Memory B cell (primary cell): ENCODE measurements at regions not wholly inside any gene's neighbourhood (a gene's known extent, or its start where the extent isn't known, plus 50 kb on each side); places are given as distances from the start of the nearest gene placed in this dataset.

Source experiments
- ATAC-seq: fragments of 150-1000 bp; cut with Tn5 transposase; 2 replicates; pipeline ENCODE4 v1.10.0; 2021; ENCODE audit warnings: low read depth, mild to moderate bottlenecking, moderate library complexity
- DNase-seq, 2 donors: peaks; one replicate each; pipeline ENCODE4 v3.0.0; 2022; ENCODE audit warnings: low spot score in 2 of 2
- H3K27ac Mint-ChIP-seq: one replicate; pipeline ENCODE4 v1.8.0; 2022; ENCODE audit warnings: mild to moderate bottlenecking, moderate library complexity, mixed read lengths
- H3K27me3 Mint-ChIP-seq: one replicate; pipeline ENCODE4 v1.8.0; 2022; ENCODE audit warnings: mixed read lengths
- H3K36me3 Mint-ChIP-seq: one replicate; pipeline ENCODE4 v1.8.0; 2022; ENCODE audit warnings: mild to moderate bottlenecking, mixed read lengths
- H3K4me1 Mint-ChIP-seq: one replicate; pipeline ENCODE4 v1.8.0; 2022; ENCODE audit warnings: mixed read lengths
- H3K4me3 Mint-ChIP-seq: one replicate; pipeline ENCODE4 v1.8.0; 2022; ENCODE audit warnings: mild to moderate bottlenecking, moderate library complexity, mixed read lengths
- H3K9me3 Mint-ChIP-seq: one replicate; pipeline ENCODE4 v1.8.0; 2022; ENCODE audit warnings: mixed read lengths

DNA sequence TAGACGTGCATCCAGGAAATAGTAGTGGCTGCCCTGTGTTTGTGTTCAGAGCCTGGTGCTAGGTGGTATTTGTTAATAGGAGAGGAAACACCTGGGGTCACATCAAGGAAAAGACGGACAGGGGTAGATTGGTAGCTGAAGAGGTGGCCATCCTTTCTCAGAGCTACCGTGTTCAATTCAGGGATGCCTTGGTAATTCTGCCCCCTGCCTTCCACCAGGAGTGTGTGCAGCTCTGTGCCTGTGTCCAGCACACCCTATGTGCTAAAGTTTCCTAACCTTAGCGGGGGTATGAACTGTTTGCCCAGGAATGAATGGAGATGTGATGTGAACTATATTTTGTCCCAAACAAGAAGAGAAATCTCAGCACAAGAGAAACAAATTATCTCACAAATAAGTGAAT is 174.1 kb upstream of the MPHOSPH6 start:
- DNase-seq (no peak), ATAC-seq (no peak)
- Mint-ChIP-seq H3K4me3 (no peak overlapping the region), H3K27me3 (peaks cover 17% of the 10 kb centered on the region), H3K36me3 (no peaks in the 10 kb centered on the region), H3K9me3 (peaks cover under 1% of the 10 kb centered on the region), H3K27ac (no peak overlapping the region), H3K4me1 (no peaks in the 10 kb centered on the region)

DNA sequence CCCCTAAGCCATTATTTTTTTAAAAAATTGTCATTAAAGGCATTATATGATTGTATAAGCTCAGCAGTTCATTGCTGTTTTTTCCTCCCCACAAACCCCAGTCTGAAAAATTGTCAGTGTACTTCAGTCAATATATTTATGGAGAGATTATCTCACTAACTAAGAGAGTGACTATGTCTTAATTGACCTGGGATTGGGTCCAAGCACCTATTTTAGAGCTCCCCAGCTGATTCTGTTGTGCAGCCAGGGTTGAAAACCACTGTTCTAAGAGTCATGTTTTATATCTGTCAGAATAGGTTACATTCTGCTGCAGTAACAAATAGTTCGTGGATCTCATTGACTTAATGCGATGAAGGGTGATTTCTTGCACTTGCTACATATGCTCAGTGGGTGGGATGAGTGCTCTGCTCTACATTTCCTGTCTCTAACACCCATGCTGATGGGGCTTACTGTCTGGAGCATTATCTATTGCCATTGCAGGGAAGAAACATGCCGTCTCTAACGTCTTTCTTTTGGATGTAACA is 171.2 kb upstream of the MPHOSPH6 start:
- DNase-seq (no peak), ATAC-seq (no peak)
- Mint-ChIP-seq H3K4me1 (no peaks in the 10 kb centered on the region), H3K4me3 (no peak overlapping the region), H3K36me3 (no peaks in the 10 kb centered on the region), H3K9me3 (no peaks in the 10 kb centered on the region), H3K27ac (no peak overlapping the region), H3K27me3 (peaks cover 18% of the 10 kb centered on the region)

DNA sequence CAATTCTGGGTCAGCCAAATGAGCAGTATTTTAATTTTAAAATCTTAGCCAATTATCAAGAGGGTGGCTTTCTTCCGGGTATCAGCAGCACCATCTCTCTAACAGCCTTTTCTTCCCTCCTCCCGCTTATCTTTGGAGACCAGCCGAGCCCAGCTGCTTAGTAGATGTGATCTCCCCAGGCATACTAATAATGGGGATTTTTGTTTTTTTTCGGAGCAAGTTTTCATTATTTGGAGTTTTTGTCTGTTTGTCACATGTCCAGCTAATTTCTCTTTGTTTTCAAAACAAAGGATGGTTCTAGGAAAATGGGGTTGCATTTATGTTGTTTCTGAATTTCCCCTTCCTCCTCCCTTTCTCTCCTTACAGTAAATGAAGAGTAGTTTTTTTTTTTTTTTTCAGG is 170.5 kb upstream of the MPHOSPH6 start:
- DNase-seq (no peak), ATAC-seq (no peak)
- H3K27ac Mint-ChIP-seq, result no peak overlapping the region
- H3K4me1 Mint-ChIP-seq, result no peaks in the 10 kb centered on the region
- no peaks in the 10 kb centered on the region for H3K9me3 Mint-ChIP-seq
- peaks cover 18% of the 10 kb centered on the region for H3K27me3 Mint-ChIP-seq
- no peak overlapping the region for H3K4me3 Mint-ChIP-seq
- H3K36me3 Mint-ChIP-seq, result no peaks in the 10 kb centered on the region

DNA sequence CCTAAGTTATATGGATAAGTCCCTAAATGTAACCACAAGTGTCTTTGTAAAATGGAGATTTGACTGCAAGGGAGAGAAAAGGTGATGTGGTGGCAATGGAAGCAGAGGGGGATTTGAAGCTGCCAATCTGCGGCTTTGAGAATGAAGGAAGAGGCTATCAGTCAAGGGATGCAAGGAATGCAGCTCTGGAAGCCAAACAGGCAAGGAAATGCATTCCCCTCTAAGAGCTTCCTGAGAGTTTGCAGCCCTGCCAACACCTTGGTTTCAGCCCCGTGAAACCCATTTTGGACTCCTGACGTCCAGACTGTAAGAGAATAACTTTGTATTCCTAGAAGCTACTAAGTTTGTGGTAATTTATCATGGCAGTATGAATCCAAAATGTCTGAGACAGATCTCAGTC is 167.3 kb upstream of the MPHOSPH6 start:
- H3K27ac Mint-ChIP-seq, result no peak overlapping the region
- no peaks in the 10 kb centered on the region for H3K9me3 Mint-ChIP-seq
- peaks cover 12% of the 10 kb centered on the region for H3K27me3 Mint-ChIP-seq
- ATAC-seq, result no peak
- DNase-seq, result no peak
- no peaks in the 10 kb centered on the region for H3K36me3 Mint-ChIP-seq
- no peak overlapping the region for H3K4me3 Mint-ChIP-seq
- no peaks in the 10 kb centered on the region for H3K4me1 Mint-ChIP-seq

DNA sequence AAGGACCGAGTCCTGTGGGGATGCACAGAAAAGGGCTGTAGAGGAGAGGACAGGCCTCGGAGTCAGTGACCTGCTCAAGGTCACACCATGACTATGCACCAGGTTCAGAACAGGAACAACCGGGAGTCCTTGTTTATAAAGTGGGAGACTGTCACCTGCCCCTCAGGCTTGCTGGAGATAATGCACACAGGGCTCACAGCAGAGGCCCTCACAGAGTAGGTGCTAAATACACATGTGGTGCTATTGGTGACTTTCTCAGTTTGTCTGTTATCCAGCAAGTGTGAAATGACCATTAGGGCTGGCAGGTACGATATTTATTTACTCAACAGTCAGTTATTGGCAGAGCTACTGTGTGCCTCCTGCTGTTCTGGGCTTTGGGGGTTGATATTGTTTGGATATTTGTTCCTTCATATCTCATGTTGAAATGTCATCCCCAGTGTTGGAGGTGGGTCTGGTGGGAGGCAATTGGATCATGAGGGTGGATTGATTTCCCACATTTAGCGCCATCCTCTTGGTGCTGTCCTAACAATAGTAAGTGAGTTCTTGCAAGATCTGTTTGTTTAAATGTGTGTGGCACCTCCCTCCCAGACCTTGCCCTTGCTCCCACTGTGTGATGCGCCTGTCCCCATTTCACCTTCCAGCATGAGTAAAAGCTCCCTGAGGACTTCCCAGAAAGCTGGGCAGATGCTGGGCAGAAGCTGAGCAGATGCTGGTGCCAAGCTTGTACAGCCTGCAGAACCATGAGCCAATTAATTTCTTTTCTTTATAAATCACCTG is 162.1 kb upstream of the MPHOSPH6 start:
- Mint-ChIP-seq H3K27me3 (peaks cover 11% of the 10 kb centered on the region), H3K4me1 (no peaks in the 10 kb centered on the region), H3K9me3 (no peaks in the 10 kb centered on the region), H3K4me3 (no peak overlapping the region), H3K27ac (no peak overlapping the region), H3K36me3 (no peaks in the 10 kb centered on the region)
- ATAC-seq (no peak), DNase-seq (no peak)

DNA sequence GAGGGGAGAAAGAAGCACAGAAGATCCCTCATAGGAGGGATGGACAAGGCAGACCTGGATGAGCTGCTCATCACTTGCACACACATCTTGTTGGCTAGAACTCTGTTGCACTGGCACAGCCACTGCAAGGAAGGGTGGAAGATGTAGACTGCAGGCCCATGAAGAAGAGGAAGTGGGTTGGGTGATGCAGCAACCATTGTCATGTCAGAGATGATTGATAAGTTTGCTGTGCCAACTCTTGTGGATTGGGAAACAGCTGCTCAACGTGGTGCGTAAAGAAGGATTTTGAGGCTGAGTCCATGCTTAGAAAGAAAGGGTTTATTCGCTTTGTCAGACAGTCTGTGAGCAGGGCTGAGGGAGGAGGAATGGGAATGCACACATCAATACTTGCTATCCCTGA is 161.4 kb upstream of the MPHOSPH6 start:
- H3K4me3 Mint-ChIP-seq, result no peak overlapping the region
- H3K27ac Mint-ChIP-seq, result no peak overlapping the region
- H3K27me3 Mint-ChIP-seq, result peaks cover 12% of the 10 kb centered on the region
- no peak for ATAC-seq
- H3K4me1 Mint-ChIP-seq, result no peaks in the 10 kb centered on the region
- H3K36me3 Mint-ChIP-seq, result no peaks in the 10 kb centered on the region
- DNase-seq, result no peak
- H3K9me3 Mint-ChIP-seq, result peaks cover 3% of the 10 kb centered on the region

DNA sequence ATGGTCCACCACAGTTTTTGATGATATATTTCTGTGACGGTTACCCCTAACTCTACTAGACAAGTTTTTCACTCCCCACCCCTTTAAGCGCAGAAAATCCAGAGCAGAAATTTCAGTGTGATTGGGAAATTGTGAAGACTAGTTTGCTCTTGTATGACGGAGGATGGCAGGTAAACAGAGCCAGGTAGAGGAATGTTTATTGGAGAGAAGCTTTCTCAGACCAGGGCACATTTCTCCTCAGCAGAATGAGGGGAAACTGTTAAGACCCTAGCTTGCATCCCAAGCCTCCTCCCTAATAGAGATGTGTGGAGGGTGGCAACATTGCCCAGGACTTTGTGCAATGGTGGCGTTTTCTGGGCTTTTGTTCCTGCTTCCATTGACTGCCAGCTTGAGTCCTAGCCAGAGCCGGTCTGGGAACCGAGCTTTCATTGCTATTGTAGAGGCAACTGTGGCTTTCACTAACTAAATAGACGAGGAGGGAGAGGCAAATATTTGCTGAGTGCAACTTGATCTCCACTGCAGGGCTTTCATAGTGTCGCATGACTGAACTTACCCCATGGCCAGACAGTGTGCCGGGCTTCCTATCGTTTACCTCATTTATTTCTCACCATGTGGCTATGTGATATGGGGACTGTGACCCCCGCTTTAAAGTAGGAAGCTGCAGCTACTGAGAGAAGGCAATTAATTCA is 159.6 kb upstream of the MPHOSPH6 start:
- Mint-ChIP-seq H3K9me3 (peaks cover 3% of the 10 kb centered on the region), H3K36me3 (no peaks in the 10 kb centered on the region), H3K4me1 (no peaks in the 10 kb centered on the region), H3K27me3 (peaks cover 12% of the 10 kb centered on the region), H3K27ac (no peak overlapping the region), H3K4me3 (no peak overlapping the region)
- DNase-seq (no peak), ATAC-seq (no peak)

DNA sequence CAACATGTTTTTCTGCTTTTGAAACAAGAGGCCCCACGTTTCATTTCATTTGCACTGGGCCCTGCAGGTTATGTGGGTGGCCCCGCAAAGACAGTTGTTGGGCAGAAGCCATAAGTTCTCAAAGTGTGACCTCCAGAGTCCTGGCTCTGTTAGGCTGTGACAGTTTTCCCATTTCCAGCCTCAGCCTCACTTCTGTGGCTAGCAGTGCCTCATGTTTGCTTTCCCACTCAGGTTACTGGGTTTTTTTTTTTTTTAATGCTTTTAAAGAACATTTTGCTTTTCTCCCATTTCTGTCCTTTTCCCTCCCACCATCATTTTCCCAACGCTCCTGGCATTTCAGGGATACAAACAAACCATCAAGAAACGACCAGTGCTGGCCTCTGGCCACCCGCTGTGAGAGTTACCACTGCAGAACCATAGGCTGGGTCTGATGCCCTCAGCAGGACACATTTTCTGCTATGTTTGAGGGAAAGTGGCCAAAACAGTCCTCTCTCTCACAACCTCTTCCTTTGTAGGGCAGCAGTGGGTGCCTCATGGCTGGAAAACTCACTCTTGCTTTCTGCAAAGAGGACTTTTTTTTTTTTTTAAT is 159.0 kb upstream of the MPHOSPH6 start:
- peaks cover 12% of the 10 kb centered on the region for H3K27me3 Mint-ChIP-seq
- H3K9me3 Mint-ChIP-seq, result peaks cover 6% of the 10 kb centered on the region
- ATAC-seq (no peak), DNase-seq (no peak)
- no peaks in the 10 kb centered on the region for H3K4me1 Mint-ChIP-seq
- H3K4me3 Mint-ChIP-seq, result no peak overlapping the region
- H3K36me3 Mint-ChIP-seq, result no peaks in the 10 kb centered on the region
- no peak overlapping the region for H3K27ac Mint-ChIP-seq

DNA sequence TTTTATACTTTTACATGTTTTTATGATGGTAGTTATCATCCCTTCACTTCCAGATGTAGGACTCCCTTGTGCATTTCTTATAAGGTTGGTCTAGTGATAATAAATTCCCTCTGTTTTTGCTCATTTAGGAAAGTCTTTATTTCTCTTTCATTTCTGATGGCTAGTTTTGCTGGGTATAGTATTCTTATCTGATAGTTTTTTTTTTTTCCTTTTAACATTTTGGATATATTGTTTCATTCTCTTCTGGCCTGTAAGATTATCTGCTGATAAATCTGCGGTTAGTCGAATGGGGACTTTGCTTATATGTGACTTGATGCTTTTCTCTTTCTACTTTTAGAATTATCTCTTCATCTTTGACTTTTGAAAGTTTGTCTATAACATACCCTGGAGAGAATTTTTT is 153.1 kb upstream of the MPHOSPH6 start:
- Mint-ChIP-seq H3K36me3 (no peaks in the 10 kb centered on the region), H3K27me3 (peaks cover 3% of the 10 kb centered on the region), H3K4me3 (no peak overlapping the region), H3K9me3 (peaks cover 13% of the 10 kb centered on the region), H3K27ac (no peak overlapping the region), H3K4me1 (no peaks in the 10 kb centered on the region)
- ATAC-seq (no peak), DNase-seq (no peak)

DNA sequence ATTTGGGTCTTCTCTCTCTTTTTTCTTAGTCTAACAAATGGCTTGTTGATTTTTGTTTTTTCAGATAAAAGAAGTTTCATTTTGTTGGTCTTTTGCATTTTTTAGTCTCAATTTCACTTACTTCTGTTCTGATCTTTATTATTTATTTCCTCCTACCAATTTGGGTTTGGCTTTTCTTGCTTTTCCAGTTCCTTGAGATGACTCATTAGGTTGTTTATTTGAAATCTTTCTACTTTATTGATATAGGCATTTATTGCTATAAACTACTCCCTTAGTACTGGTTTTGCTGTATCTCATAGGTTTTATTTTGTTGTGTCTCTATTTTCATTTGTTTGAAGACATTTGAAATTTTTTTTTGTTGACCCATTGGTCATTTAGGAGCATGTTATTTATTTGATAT is 152.2 kb upstream of the MPHOSPH6 start:
- DNase-seq (no peak), ATAC-seq (no peak)
- Mint-ChIP-seq H3K4me1 (no peaks in the 10 kb centered on the region), H3K9me3 (peaks cover 13% of the 10 kb centered on the region), H3K36me3 (no peaks in the 10 kb centered on the region), H3K27ac (no peak overlapping the region), H3K4me3 (no peak overlapping the region), H3K27me3 (peaks cover 3% of the 10 kb centered on the region)

DNA sequence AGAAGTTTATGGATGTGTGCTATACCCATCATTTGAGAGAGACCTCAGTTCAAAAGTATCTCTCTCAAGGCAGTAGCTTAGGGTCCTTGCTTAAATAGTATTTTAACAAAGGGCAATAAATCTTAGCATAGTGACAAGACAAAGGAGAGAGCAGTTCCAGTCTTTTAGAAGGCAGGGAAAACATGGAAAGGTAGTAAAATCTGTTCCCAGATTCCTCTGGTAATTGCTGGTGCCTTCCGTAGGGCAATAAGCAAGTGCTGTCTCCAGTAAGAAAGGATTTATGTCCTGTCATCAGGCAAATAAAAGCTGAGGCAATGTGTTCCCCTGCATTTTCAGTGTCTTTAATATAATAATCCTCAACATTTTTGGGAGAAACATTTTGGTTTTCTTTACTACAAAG is 149.0 kb upstream of the MPHOSPH6 start:
- H3K9me3 Mint-ChIP-seq, result peaks cover 8% of the 10 kb centered on the region
- H3K4me1 Mint-ChIP-seq, result no peaks in the 10 kb centered on the region
- DNase-seq, result no peak
- ATAC-seq, result no peak
- H3K27me3 Mint-ChIP-seq, result no peaks in the 10 kb centered on the region
- H3K27ac Mint-ChIP-seq, result no peak overlapping the region
- no peak overlapping the region for H3K4me3 Mint-ChIP-seq
- no peaks in the 10 kb centered on the region for H3K36me3 Mint-ChIP-seq

DNA sequence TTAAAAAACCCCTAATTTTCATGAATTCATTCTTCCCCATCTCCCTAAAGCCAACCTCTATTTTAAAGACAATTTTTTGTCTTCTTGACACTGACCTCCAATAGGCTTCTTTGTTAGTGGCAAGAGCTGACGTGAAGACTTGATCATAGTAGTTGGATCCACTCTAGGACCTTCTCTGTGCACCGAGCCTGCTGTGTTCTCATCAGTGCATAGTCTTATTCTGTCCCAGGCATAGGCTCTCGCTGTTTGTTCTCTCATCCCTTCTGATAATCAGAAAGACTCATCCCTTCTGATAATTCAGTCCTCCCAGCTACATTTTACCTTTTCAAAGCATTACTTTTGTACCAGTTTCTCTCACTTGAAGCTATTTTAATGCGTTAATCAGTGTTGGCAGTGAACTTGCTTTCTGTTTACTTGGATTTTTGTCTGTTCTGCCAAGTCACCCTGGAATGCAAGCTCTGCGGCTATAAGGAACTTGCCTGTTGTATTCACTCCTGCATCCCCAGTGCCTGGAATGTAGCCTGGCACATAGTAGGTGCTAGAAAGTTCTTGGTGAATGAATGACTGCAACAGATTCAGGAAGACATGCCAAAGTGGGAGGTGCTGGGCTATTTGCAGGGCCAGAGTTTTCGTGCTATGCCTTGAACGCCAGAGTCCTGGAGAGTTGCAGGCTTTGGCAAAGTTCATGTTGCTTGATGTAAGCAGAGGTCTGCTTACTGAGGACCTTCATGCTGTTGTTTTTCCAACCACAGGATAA is 147.6 kb upstream of the MPHOSPH6 start:
- Mint-ChIP-seq H3K27ac (no peak overlapping the region), H3K9me3 (peaks cover 6% of the 10 kb centered on the region)
- DNase-seq, result no peak

DNA sequence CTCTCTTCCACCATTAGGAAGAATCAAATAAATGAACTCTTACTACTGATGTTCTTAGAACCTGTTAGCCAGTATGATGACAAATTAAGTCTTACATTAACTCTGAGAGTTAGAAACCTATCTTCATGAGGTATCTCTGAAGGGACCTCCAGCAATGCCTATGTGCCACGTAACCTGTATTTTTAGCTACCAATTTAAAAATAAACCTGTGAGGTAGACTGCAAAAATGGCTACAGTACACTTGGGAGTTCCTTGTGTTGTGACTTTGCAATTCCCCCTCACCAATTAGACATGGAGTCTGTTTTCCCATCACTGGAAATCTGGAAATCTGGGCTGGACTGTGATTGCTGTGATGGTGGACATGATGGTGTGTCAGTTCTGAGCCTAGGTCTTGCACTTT is 143.7 kb upstream of the MPHOSPH6 start:
- Mint-ChIP-seq H3K9me3 (peaks cover 5% of the 10 kb centered on the region), H3K36me3 (no peaks in the 10 kb centered on the region), H3K27me3 (peaks cover 12% of the 10 kb centered on the region), H3K27ac (no peak overlapping the region), H3K4me1 (no peaks in the 10 kb centered on the region), H3K4me3 (no peak overlapping the region)
- DNase-seq (no peak), ATAC-seq (no peak)

More for the DNA sequence above, 147.6 kb upstream of the MPHOSPH6 start:
- H3K36me3 Mint-ChIP-seq, result no peaks in the 10 kb centered on the region
- ATAC-seq, result no peak
- H3K4me3 Mint-ChIP-seq, result no peak overlapping the region
- peaks cover 3% of the 10 kb centered on the region for H3K27me3 Mint-ChIP-seq
- H3K4me1 Mint-ChIP-seq, result no peaks in the 10 kb centered on the region

DNA sequence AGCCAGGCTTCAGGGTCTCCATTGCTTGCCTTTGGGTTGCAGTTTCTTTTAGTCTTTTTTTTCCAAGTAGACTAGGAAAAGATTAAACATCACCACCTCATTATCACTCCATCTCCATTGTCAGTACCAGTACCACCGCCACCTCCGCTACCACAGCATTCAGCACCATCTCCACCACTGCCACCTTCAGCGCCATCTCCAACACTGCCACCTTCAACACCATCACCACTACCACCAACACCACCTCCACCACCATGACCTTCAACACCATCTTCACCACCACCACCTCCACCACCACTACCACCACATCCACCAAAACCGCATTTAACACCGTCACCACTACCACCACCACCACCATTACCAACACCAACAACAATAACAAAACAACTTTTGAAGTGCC is 141.5 kb upstream of the MPHOSPH6 start:
- no peak for DNase-seq
- no peak overlapping the region for H3K27ac Mint-ChIP-seq
- no peaks in the 10 kb centered on the region for H3K36me3 Mint-ChIP-seq
- no peaks in the 10 kb centered on the region for H3K4me1 Mint-ChIP-seq
- H3K9me3 Mint-ChIP-seq, result peaks cover 5% of the 10 kb centered on the region
- no peak for ATAC-seq
- H3K4me3 Mint-ChIP-seq, result no peak overlapping the region
- peaks cover 12% of the 10 kb centered on the region for H3K27me3 Mint-ChIP-seq
